ENCODE measurements at regions not wholly inside any gene's neighbourhood (a gene's known extent, or its start where the extent isn't known, plus 50 kb on each side); places are given as distances from the start of the nearest gene placed in this dataset.

DNA sequence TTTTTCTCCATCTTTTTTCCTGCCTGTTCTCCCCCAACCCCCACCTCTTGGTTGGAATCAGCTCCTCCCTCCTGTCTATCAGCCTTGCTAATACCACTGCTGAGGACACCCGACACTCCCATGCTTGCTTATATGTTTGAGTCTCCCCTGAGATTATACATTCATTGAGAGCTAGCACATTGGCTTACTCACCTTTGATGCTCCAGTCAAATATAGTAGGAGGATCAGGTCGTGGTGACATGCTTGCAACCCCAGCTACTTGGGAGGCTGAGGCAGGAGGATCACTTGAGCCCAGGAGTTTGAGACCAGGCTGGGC is 91.5 kb upstream of the CCBE1 start:
- ChIA-PET CTCF (interaction anchor here (1.0 kb wide), 1 partner anchor 9 kb away, joined by 8 read pairs; no protein-coding TSS in a partner anchor), POLR2A (ENCODE audit: low non-redundant PET) (no interaction called here)
- H3K27ac ChIP-seq = no peak overlapping the region
- no peak for DNase-seq (ENCODE audit: low spot score)
- TF ChIP-seq, protein P1, sequence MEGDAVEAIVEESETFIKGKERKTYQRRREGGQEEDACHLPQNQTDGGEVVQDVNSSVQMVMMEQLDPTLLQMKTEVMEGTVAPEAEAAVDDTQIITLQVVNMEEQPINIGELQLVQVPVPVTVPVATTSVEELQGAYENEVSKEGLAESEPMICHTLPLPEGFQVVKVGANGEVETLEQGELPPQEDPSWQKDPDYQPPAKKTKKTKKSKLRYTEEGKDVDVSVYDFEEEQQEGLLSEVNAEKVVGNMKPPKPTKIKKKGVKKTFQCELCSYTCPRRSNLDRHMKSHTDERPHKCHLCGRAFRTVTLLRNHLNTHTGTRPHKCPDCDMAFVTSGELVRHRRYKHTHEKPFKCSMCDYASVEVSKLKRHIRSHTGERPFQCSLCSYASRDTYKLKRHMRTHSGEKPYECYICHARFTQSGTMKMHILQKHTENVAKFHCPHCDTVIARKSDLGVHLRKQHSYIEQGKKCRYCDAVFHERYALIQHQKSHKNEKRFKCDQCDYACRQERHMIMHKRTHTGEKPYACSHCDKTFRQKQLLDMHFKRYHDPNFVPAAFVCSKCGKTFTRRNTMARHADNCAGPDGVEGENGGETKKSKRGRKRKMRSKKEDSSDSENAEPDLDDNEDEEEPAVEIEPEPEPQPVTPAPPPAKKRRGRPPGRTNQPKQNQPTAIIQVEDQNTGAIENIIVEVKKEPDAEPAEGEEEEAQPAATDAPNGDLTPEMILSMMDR (conservative IDR thresholded peaks at IDR 0.05; ENCODE audit: low read depth) = no peak

DNA sequence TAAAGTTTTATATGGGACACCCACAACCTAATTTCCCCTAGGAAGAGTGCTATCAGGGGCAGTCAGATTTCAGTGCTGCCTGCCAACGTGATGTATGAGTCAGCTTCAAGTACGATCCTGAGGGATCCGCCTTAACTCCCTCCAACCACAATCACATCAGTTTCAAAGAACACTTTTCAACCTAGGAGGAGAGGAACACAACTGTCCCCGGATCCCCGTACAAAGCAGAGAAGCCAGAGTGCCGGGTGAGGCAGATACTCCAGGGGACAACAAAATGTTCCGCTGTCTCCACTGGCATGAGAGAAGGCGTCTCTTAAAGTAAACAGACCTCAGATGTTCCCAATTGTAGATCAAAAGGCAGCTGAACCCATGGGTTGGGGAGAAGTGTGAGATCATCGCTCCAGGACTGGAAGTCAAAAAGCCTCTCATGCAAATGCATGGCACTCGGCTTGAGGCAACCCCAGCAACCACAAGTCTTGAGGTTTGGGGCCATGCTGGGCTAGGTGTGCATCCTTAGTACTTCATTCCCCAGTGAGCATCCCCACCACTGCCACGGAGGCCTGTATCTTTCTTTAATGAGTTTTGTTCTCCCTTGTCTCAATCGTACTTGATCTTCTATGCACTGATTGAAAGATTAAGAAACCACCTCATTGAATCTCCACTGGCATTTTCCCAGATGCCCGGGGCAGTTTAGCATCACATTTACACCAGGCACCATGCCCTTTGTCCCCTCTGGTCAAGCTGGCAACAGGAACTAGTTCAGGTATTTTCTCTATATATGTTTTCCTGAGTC is 91.0 kb upstream of the CCBE1 start:
- CTCF ChIA-PET = interaction anchor here (0.7 kb wide), 1 partner anchor 49 kb away, joined by 3 read pairs; no protein-coding TSS in a partner anchor
- TF ChIP-seq, protein P1 (conservative IDR thresholded peaks at IDR 0.05; ENCODE audit: low read depth) = no peak
- peak overlapping the region; percentile 76 for H3K27ac ChIP-seq
- DNase-seq (ENCODE audit: low spot score) = peak; percentile 58
- POLR2A ChIA-PET (ENCODE audit: low non-redundant PET) = interaction anchor here (0.6 kb wide), 1 partner anchor 353 kb away, joined by 3 read pairs; no protein-coding TSS in a partner anchor

DNA sequence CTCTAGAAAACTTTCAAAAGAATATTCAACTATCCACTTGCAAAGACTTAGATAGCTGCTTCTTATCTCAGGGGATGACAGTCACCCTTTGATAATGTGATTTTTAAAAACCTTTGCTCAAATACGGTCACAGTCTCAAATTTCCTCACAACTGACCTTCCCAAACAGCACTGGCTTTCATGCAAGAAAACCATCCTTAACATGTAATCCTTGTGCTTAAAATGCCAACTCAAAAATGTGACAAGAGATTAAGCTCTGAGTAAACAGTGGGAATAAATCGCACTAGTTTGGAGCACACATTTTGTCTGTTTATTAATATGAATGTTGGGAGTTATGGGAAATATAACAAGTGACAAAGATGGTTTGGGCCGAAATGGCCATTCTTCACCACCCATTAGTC is 87.5 kb upstream of the CCBE1 start:
- TF ChIP-seq, protein P1 (conservative IDR thresholded peaks at IDR 0.05; ENCODE audit: low read depth) = no peak
- ChIA-PET POLR2A (ENCODE audit: low non-redundant PET) (no interaction called here), CTCF (interaction anchor here (0.6 kb wide), 1 partner anchor 49 kb away, joined by 3 read pairs; no protein-coding TSS in a partner anchor)

DNA sequence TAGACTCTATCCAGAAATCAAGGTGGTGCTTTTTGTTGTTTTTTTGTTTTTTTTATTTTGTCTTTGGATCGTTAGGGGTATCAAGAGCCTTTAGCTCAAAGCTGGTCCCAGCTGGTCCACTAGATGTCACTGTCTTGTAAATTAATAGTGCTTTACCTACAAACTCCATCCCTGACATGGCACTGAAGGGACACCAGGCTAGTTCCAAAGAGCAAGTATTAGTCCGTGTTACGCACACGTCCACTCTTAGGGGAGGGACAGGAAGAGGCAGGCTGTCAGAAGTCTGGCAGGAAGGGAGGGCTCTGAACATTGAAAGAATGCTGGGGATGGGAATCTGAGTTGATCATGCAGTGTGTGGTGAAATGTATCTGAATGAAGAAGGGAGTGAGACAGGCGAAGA is 85.9 kb upstream of the CCBE1 start:
- no peak for DNase-seq (ENCODE audit: low spot score)
- no peak overlapping the region for H3K27ac ChIP-seq
- TF ChIP-seq, protein P1 (conservative IDR thresholded peaks at IDR 0.05; ENCODE audit: low read depth) = peak; percentile 60
- CTCF ChIA-PET = interaction anchor here (0.6 kb wide), 1 partner anchor 65 kb away, joined by 3 read pairs; no protein-coding TSS in a partner anchor
- POLR2A ChIA-PET (ENCODE audit: low non-redundant PET) = no interaction called here

More for the DNA sequence above, 87.5 kb upstream of the CCBE1 start:
- DNase-seq (ENCODE audit: low spot score) = no peak
- no peak overlapping the region for H3K27ac ChIP-seq

DNA sequence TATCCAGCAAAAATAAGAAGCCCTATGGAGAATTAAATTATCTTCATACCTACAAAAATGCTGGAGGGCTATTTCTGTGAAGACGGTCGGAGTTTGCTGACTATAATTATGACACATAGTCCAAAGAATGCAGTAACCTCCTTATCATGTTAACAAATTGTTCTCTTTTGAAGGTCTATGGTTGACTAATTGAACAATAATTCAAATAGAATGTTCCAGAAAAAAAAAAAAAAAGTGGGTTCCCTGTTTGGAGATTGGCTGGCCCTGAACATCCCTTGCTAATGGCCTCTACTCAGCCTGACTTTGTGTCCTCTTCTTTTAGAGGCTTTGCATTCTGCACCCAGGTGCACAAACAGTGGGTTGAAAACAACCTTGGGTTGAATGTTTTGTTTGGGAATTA is 82.8 kb upstream of the CCBE1 start:
- no peak overlapping the region for H3K27ac ChIP-seq
- ChIA-PET CTCF (interaction anchor here (1.2 kb wide), 2 partner anchors 9 to 10 kb away, joined by 4 to 8 read pairs; no protein-coding TSS in a partner anchor), POLR2A (ENCODE audit: low non-redundant PET) (no interaction called here)
- TF ChIP-seq, protein P1 (conservative IDR thresholded peaks at IDR 0.05; ENCODE audit: low read depth) = no peak
- peak; percentile 48 for DNase-seq (ENCODE audit: low spot score)

DNA sequence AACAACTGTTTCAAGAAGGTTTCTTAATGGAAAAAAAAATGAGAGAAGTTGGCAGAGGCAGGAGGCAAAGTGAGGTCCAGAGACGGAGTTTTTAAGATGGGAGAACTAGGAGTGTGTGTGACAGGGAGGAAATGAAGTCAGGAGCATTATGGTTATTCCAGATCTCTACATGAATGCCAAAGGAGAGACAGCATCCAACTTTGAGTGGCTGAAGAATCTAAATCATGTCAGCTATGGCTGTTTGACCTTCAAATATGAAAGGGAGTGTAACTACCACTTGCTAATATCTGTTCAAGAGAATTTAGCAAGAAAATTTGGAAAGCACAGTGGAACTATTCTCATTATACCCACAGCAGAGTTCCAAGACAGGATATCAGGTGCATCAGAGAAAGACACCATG is 81.2 kb upstream of the CCBE1 start:
- TF ChIP-seq, protein P1 (conservative IDR thresholded peaks at IDR 0.05; ENCODE audit: low read depth) = no peak
- H3K27ac ChIP-seq = no peak overlapping the region
- ChIA-PET POLR2A (ENCODE audit: low non-redundant PET) (no interaction called here), CTCF (no interaction called here)
- DNase-seq (ENCODE audit: low spot score) = no peak
